ENCODE measurements at regions not wholly inside any gene's neighbourhood (a gene's known extent, or its start where the extent isn't known, plus 50 kb on each side); places are given as distances from the start of the nearest gene placed in this dataset.

GRCh38 chr2:236718207-236718992 lies 148.8 kb downstream of the ACKR3 start:
- in situ Hi-C loops (cut with HindIII; ENCODE audit: low sequenced_read_pairs): no loop called here
- DNase-seq (ENCODE audit: low read depth, low spot score): peak; percentile 40
- TF ChIP-seq, protein P1, sequence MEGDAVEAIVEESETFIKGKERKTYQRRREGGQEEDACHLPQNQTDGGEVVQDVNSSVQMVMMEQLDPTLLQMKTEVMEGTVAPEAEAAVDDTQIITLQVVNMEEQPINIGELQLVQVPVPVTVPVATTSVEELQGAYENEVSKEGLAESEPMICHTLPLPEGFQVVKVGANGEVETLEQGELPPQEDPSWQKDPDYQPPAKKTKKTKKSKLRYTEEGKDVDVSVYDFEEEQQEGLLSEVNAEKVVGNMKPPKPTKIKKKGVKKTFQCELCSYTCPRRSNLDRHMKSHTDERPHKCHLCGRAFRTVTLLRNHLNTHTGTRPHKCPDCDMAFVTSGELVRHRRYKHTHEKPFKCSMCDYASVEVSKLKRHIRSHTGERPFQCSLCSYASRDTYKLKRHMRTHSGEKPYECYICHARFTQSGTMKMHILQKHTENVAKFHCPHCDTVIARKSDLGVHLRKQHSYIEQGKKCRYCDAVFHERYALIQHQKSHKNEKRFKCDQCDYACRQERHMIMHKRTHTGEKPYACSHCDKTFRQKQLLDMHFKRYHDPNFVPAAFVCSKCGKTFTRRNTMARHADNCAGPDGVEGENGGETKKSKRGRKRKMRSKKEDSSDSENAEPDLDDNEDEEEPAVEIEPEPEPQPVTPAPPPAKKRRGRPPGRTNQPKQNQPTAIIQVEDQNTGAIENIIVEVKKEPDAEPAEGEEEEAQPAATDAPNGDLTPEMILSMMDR (IDR thresholded peaks at IDR 0.05; ENCODE audit: low read depth, low read length): no peak
- H3K4me3 ChIP-seq (ENCODE audit: low read depth, low read length): no peak overlapping the region

DNA sequence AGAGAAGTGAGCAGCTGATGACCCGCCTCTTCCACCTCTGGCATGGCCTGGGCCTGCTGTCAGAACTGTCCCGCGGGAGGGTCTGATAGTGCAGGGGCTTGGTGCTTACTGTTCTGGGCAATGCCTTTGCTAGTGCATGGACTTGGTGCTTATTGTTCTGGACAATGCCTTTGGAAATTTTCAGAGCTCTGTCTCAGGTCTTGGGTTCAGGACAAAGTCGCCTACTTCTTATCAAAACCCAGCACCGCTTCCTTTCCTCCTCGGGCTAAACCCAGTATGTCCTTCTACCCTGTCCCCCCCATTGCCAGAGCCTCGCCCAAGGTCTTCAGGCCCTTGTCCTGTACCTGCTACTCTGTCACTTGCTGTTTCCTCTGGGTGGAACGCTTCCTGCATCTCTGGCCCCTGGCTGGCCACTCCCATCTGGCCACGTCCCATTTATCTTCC lies 149.6 kb downstream of the ACKR3 start:
- H3K4me3 ChIP-seq (ENCODE audit: low read depth, low read length): no peak overlapping the region
- in situ Hi-C loops (cut with HindIII; ENCODE audit: low sequenced_read_pairs): no loop called here
- TF ChIP-seq, protein P1 (IDR thresholded peaks at IDR 0.05; ENCODE audit: low read depth, low read length): no peak
- DNase-seq (ENCODE audit: low read depth, low spot score): no peak

- H3K4me3 ChIP-seq (ENCODE audit: low read depth, low read length): no peak overlapping the region
- TF ChIP-seq, protein P1 (IDR thresholded peaks at IDR 0.05; ENCODE audit: low read depth, low read length): no peak
- DNase-seq (ENCODE audit: low read depth, low spot score): no peak
- in situ Hi-C loops (cut with HindIII; ENCODE audit: low sequenced_read_pairs): no loop called here
These were observed 151.4 kb downstream of the ACKR3 start for GRCh38 chr2:236720974-236721540.

DNA sequence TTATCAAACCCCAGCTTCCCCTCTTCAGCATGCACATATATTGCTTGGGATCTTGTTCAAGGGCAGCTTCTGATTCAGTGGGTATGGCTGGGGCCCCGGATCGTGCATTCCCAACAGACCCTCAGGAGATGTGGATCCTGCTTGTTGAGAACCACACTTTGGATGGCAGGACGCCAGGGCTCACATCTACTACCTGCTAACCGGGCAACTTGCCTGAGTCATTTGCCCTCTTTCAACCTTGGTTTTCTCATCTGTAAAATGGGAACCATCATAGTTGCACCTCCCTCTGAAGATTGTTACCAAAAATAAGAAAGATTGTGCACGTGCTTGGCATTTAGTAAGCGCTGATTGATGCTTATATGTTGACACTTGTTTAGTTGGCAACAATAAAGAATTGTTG lies 154.6 kb downstream of the ACKR3 start:
- no peak for DNase-seq (ENCODE audit: low read depth, low spot score)
- H3K4me3 ChIP-seq (ENCODE audit: low read depth, low read length): no peak overlapping the region
- in situ Hi-C loops (cut with HindIII; ENCODE audit: low sequenced_read_pairs): no loop called here
- TF ChIP-seq, protein P1 (IDR thresholded peaks at IDR 0.05; ENCODE audit: low read depth, low read length): no peak

GRCh38 chr2:236726701-236727450 lies 157.3 kb downstream of the ACKR3 start:
- no peak for DNase-seq (ENCODE audit: low read depth, low spot score)
- TF ChIP-seq, protein P1 (IDR thresholded peaks at IDR 0.05; ENCODE audit: low read depth, low read length): no peak
- no peak overlapping the region for H3K4me3 ChIP-seq (ENCODE audit: low read depth, low read length)
- in situ Hi-C loops (cut with HindIII; ENCODE audit: low sequenced_read_pairs): no loop called here

DNA sequence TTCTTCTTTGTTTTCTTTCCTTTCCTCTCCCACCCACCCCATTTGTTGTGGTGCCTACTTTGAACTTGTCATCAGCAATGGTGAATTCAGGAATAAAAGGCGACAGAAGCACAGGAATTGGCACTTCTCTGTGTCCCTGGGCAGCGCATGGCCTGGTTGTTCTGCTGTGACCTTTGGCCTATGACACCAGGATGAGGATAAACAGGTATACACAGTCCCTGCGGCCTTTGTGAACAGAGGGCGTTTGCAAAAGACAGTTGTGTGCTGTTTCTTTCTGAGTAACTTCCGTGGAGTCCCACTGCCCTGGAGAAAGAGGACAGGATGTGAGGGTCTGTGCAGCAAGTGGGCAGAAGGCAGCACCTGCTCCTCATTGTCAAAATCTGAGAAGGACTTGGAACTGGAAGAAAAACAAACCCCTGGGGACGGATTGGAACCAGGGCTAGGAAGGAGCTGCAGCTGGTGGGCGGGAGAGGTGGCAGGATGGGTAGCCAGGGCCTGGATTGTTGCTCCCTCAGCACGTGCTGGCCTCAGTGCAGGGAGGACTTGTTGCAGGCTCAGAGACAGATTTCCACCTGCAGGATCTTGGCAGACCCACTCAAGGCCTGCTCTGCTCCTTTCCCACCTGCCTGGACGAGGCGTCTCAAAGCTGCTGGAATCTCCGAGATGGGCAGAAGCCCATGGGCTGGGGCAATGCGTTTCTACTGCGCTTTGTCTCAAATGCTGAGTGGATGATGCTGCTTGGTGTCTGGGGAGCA lies 159.5 kb downstream of the ACKR3 start:
- TF ChIP-seq, protein P1 (IDR thresholded peaks at IDR 0.05; ENCODE audit: low read depth, low read length): no peak
- H3K4me3 ChIP-seq (ENCODE audit: low read depth, low read length): no peak overlapping the region
- in situ Hi-C loops (cut with HindIII; ENCODE audit: low sequenced_read_pairs): no loop called here
- DNase-seq (ENCODE audit: low read depth, low spot score): no peak

Measured in astrocyte of the spinal cord (primary cell).